HL-60 (cell line): ENCODE measurements at regions not wholly inside any gene's neighbourhood (a gene's known extent, or its start where the extent isn't known, plus 50 kb on each side); places are given as distances from the start of the nearest gene placed in this dataset.

Source experiments
- CTCF ChIP-seq: IDR thresholded peaks from one replicate; pipeline ENCODE4 v1.5.1; 2011; ENCODE audit warnings: low read length, control low read depth, inconsistent platforms; ENCODE audit not compliant: insufficient read depth
- GABPA ChIP-seq: IDR thresholded peaks from 2 replicates; pipeline ENCODE4 v1.6.1; 2012; ENCODE audit warnings: low read depth
- POLR2AphosphoS5 ChIP-seq: IDR thresholded peaks from 2 replicates; pipeline ENCODE4 v1.6.1; 2012; ENCODE audit warnings: low read depth
- REST ChIP-seq: IDR thresholded peaks from 2 replicates; pipeline ENCODE4 v1.6.1; 2012; ENCODE audit warnings: low read depth; ENCODE audit not compliant: insufficient replicate concordance

- TF ChIP-seq POLR2AphosphoS5 (no peak), CTCF (no peak), REST (no peak), GABPA (no peak)
Measured at GRCh38 chr9:38131729-38132128, 62.7 kb upstream of the SHB start.
